ENCODE measurements at regions not wholly inside any gene's neighbourhood (a gene's known extent, or its start where the extent isn't known, plus 50 kb on each side); places are given as distances from the start of the nearest gene placed in this dataset.
"Not testable (repeated sequence)": the region's sequence is repeated elsewhere in the genome, so short reads cannot be mapped to it uniquely, and the experiment has no call there.

DNA sequence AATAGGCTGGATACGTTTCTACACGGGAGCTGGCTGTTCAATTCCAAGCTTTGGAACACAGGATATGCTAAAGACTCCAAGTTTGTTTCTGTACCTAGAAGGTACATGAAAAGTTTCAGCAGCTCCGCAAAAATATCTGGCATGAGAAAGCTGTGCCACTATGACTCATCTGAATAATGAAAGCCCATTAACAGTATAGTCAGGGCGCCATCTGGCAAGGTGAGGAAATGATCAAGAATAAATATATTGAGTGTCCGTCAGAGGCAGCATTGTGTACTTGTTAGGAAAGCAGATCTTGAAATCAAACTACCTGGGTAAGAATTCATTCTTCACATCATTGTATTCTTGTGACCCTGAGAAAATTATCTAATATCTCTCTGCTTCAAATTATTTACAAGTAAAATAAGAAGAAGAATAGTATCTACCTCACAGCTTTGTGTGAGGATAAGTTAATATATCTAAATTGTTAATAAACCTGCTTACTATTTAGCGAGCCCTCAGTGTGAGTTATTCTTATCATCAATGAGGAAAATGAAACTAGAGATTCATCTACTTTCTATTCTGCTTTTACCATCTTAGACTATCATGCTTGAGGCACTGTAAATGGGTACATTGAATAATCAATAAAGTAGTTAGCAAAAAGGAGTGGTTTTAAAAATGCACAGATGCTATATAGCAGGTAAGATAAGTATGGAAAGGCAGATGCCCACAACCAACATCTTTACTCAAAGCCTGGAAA, 53.5 kb downstream of the FSCB start:
- no peak for DNase-seq (ENCODE audit: low spot score)

DNA sequence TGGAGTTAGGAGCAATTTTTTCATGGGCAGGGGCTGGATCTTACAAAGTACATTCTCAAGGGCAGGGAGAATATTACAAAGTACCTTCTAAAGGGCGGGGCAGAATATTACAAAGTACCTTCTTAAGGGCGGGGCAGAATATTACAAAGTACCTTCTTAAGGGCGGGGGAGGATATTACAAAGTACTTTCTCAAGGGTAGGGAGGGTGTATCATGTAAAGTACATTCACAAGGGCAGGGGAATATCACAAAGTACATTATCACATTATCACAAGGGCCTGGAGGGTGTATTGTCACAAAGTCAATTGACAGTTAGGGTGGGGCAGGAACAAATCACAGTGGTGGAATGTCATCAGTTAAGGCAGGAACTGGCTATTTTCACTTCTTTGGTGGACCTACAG, 56.9 kb downstream of the FSCB start:
- not testable (repeated sequence) for DNase-seq (ENCODE audit: low spot score)

GRCh38 chr14:44449680-44450079, 57.4 kb downstream of the FSCB start:
- DNase-seq (ENCODE audit: low spot score): no peak

DNA sequence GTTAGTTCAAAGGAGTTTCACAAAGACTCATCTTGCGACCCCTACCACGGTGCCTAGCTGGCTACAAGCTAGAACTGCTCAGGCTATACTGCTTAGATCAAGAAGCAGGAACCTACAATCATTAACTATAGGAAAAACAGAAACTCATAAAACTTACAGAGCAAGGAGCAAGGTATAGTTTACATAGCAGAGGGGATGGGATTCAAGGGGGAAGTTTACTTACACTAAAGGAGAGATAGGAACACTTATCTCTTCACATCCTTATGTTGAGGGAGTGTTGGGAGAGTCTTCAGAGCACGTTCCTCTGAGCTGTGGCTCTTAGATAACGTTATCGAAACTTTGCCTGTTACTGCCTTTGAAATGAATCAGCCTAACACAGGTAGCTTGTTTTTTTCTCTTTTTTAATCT, 58.1 kb downstream of the FSCB start:
- no peak for DNase-seq (ENCODE audit: low spot score)

GRCh38 chr14:44446965-44447364, 60.1 kb downstream of the FSCB start:
- no peak for DNase-seq (ENCODE audit: low spot score)

- DNase-seq (ENCODE audit: low spot score): no peak
These were observed 62.6 kb downstream of the FSCB start for GRCh38 chr14:44444454-44444853.

- DNase-seq (ENCODE audit: low spot score): no peak
These were observed 68.1 kb downstream of the FSCB start for GRCh38 chr14:44438936-44439335.

- DNase-seq (ENCODE audit: low spot score): no peak
These were observed 68.9 kb downstream of the FSCB start for GRCh38 chr14:44438221-44438620.

- no peak for DNase-seq (ENCODE audit: low spot score)
These were observed 70.6 kb downstream of the FSCB start for GRCh38 chr14:44436458-44436857.

DNA sequence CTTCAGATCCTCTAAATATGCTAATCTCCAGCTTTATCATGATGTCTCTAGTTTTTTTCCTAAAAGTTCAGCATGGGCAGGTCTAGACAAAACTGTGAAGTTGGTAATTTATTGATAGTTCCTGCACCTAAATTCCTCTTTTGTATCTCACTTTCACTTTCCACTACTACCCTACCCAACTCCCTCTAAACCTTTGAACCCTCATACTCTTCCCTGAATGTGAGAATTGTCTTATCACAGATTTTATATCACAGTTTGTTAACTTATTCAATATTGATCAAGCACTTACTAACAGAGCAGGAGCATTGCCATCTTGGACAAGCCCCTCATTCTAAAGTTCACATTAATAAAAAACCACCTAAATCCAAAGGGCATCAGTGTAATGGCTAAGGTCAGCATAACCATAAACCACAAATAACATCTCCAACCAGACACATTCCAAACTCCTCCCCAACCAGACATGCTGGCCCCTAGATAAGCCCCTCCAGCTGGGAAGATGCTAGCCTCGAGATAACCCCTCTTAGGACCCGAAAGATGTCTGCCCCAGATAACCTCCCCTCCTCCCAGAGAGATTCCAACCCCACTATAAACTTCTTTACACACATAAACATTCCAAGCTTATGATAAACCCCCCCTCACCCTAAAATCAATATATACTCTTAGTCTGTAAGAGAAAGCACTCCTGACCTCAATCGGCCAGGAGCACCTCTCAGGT, 78.7 kb downstream of the FSCB start:
- DNase-seq (ENCODE audit: low spot score): no peak

- DNase-seq (ENCODE audit: low spot score): no peak
These were observed 84.4 kb downstream of the FSCB start for GRCh38 chr14:44422699-44423098.

GRCh38 chr14:44420226-44420625, 86.9 kb downstream of the FSCB start:
- DNase-seq (ENCODE audit: low spot score): no peak

GRCh38 chr14:44418856-44419255, 88.2 kb downstream of the FSCB start:
- no peak for DNase-seq (ENCODE audit: low spot score)

- DNase-seq (ENCODE audit: low spot score): no peak
These were observed 89.3 kb downstream of the FSCB start for GRCh38 chr14:44417809-44418208.

GRCh38 chr14:44414646-44415045, 92.4 kb downstream of the FSCB start:
- DNase-seq (ENCODE audit: low spot score): no peak

GRCh38 chr14:44412858-44413569, 94.1 kb downstream of the FSCB start:
- DNase-seq (ENCODE audit: low spot score): no peak

GRCh38 chr14:44405011-44405486, 102.0 kb downstream of the FSCB start:
- no peak for DNase-seq (ENCODE audit: low spot score)

DNA sequence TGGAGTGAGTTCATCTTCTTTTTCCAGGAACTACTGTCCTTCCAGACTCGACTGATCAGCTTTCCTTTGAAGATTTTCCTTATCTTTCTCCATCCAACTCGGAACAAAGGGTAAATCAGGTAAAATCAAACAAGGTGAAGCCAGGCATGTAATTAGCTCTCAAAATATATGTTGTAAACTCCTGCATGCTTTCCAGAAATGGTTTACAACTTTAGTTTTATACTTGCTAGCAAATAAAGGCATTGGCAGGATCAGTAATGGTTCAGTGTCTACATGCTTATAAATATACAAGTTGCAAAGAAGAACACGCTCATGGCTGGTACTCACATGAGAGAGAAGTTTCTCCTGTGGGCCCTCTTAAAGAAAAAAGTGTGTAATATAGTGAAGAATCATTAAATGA, 102.5 kb downstream of the FSCB start:
- DNase-seq (ENCODE audit: low spot score): no peak

DNA sequence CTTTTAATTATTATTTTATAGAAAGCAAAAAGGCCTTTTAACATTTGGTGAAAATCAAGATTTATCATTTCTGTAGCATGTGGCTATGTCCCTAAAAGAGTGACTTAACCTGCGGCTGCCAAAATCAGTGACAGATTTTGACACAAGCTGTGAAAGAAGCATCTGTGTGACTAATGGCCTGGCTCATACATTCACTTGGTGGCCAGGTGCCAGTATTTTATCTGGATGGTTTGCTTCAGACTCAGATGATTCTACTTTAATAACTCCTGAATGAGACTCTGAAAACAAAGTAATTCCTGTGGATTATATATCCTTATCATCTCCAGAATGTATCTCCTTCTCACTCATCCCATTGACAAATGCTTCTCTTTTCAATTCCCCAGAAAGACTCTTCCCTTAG, 103.0 kb downstream of the FSCB start:
- no peak for DNase-seq (ENCODE audit: low spot score)

DNA sequence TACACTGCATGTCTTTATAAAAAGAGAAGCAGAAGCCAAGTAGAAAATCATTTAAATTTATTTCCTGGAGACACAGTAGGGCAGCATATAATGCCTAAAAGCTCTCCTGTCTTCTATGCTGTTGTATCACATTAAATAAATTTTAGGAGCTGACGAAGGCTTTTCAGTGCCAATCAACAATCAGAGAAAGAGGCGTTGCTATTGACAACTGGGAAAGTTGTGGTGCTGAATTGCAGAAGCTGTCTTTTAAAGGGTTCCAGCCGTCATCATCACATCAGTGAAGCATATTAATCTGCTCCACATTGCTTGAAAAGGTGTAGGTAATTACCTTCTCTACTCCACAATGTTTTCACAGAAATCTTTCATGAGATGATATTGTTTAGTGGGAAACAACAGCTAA, 103.9 kb downstream of the FSCB start:
- DNase-seq (ENCODE audit: low spot score): no peak

GRCh38 chr14:44396226-44396625, 110.9 kb downstream of the FSCB start:
- no peak for DNase-seq (ENCODE audit: low spot score)

DNA sequence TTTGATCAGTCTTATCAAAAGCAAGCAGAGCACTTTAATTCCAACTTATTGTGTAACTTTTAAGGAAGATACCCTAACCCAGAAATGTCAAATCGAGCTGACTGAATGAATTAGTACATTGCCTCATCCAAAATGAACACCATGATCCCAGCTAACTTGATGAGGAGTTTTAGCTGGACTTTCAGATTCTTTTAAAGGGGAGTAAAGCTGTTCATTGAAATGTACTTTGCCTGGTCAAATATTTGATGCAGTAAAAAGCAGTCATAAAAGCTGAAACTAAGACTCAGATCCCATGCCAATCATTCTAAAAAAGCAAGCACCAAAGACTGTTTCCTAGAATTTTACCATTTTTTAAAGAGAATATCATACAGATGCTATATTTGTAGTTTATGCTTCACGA, 114.1 kb downstream of the FSCB start:
- DNase-seq (ENCODE audit: low spot score): no peak

DNA sequence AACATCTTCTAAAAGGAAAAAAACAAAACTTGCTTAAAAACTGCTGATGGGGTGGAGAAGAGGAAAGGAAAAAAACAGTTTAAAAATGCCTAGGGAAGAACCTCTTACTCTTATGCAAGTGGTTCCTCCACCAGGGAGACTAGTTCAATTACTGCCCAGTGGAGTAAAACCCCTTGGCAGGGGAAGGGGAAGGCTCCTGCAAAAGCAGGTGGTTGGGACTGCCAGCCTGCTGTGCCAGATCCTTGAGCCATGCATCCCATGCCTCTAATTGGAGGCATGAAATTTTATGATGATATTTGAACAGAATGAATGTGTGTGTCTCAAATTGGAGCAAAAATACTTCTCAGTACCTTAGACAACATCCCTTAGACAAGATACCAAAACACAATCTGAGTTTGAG, 118.8 kb downstream of the FSCB start:
- DNase-seq (ENCODE audit: low spot score): no peak
